HEK293 (cell line): ENCODE measurements at regions not wholly inside any gene's neighbourhood (a gene's known extent, or its start where the extent isn't known, plus 50 kb on each side); places are given as distances from the start of the nearest gene placed in this dataset.

Experiments
- CTCF ChIA-PET: fragments of 350-600 bp; formaldehyde crosslinking; extraction: SDS; loops from one replicate; lab custom pipeline; 2021; ENCODE audit warnings: antibody characterized with exemption; lab: Yijun Ruan, JAX
- POLR2A ChIA-PET: fragments of 300-600 bp; formaldehyde crosslinking; extraction: SDS; loops from one replicate; lab custom pipeline; 2020; ENCODE audit warnings: antibody characterized with exemption, inconsistent platforms; lab: Yijun Ruan, JAX
- H3K27ac ChIP-seq: fragments of 200-500 bp; sonication (Bioruptor generic); 2 replicates; pipeline ENCODE4 v1.5.1; 2014; ENCODE audit warnings: low read depth, low read length, control low read depth, inconsistent platforms; ENCODE audit errors: extremely low read depth
- H3K36me3 ChIP-seq, 2 experiments: fragments of 200-500 bp in 1 of 2; sonication (Bioruptor generic) in 1 of 2; 1 replicate in 1 of 2; 2 replicates in 1 of 2; pipeline ENCODE4 v1.5.1; 2014 to 2017; ENCODE audit warnings: inconsistent platforms in 2 of 2, low read length in 2 of 2; ENCODE audit not compliant: control insufficient read depth in 2 of 2, insufficient read depth in 1 of 2
- H3K4me1 ChIP-seq: fragments of 200-500 bp; sonication (Bioruptor generic); 2 replicates; pipeline ENCODE4 v1.5.1; 2014; ENCODE audit warnings: mild to moderate bottlenecking, low read length, inconsistent platforms; ENCODE audit not compliant: control insufficient read depth, insufficient read depth
- H3K4me3 ChIP-seq: 2 replicates; pipeline ENCODE4 v1.5.1; 2011; ENCODE audit warnings: low read depth, mild to moderate bottlenecking, control low read depth, low read length, moderate library complexity
- H3K9me3 ChIP-seq: fragments of 200-500 bp; sonication (Bioruptor generic); 2 replicates; pipeline ENCODE4 v1.5.1; 2014; ENCODE audit warnings: low read depth, low read length, inconsistent platforms; ENCODE audit not compliant: control insufficient read depth, insufficient read depth
- FEZF1 ChIP-seq: fragments of 450-650 bp; formaldehyde crosslinking; IDR thresholded peaks from 2 replicates; pipeline ENCODE4 v1.5.1; 2016; ENCODE audit warnings: missing biosample characterization, missing genetic modification characterization
- INSM2 ChIP-seq: fragments of 450-650 bp; formaldehyde crosslinking; IDR thresholded peaks from 2 replicates; pipeline ENCODE4 v1.5.1; 2016; ENCODE audit warnings: missing biosample characterization, missing genetic modification characterization
- KLF8 ChIP-seq: fragments of 450-650 bp; formaldehyde crosslinking; IDR thresholded peaks from 2 replicates; pipeline ENCODE4 v1.5.1; 2016; ENCODE audit warnings: missing biosample characterization, missing genetic modification characterization
- KLF9 ChIP-seq: fragments of 450-650 bp; formaldehyde crosslinking; IDR thresholded peaks from 2 replicates; pipeline ENCODE4 v1.5.1; 2016; ENCODE audit warnings: missing biosample characterization, missing genetic modification characterization, low read depth
- MZF1 ChIP-seq: fragments of 450-650 bp; formaldehyde crosslinking; IDR thresholded peaks from 2 replicates; pipeline ENCODE4 v1.5.1; 2017; ENCODE audit warnings: missing biosample characterization, missing genetic modification characterization, borderline replicate concordance
- TCF7L2 ChIP-seq: IDR thresholded peaks from 2 replicates; pipeline ENCODE4 v1.6.1; 2011; ENCODE audit warnings: low read depth, mild to moderate bottlenecking, inconsistent platforms, low read length, moderate library complexity, borderline replicate concordance
- YY1 ChIP-seq: fragments of 450-650 bp; formaldehyde crosslinking; IDR thresholded peaks from 2 replicates; pipeline ENCODE4 v1.5.1; 2018; ENCODE audit warnings: missing biosample characterization, missing genetic modification characterization
- YY2 ChIP-seq: fragments of 450-650 bp; formaldehyde crosslinking; IDR thresholded peaks from 2 replicates; pipeline ENCODE4 v1.5.1; 2016; ENCODE audit warnings: missing biosample characterization, missing genetic modification characterization
- ZBTB48 ChIP-seq: fragments of 450-650 bp; formaldehyde crosslinking; IDR thresholded peaks from 2 replicates; pipeline ENCODE4 v1.5.1; 2016; ENCODE audit warnings: missing biosample characterization, missing genetic modification characterization
- ZFHX2 ChIP-seq: fragments of 450-650 bp; formaldehyde crosslinking; conservative IDR thresholded peaks from 2 replicates; pipeline ENCODE4 v1.5.1; 2016; ENCODE audit warnings: missing biosample characterization, missing genetic modification characterization
- ZNF114 ChIP-seq: fragments of 450-650 bp; formaldehyde crosslinking; IDR thresholded peaks from 2 replicates; pipeline ENCODE4 v1.5.0; 2017; ENCODE audit warnings: missing biosample characterization, missing genetic modification characterization
- ZNF138 ChIP-seq: fragments of 450-650 bp; formaldehyde crosslinking; IDR thresholded peaks from 2 replicates; pipeline ENCODE4 v1.5.1; 2016; ENCODE audit warnings: missing biosample characterization, missing genetic modification characterization, borderline replicate concordance
- ZNF354C ChIP-seq: fragments of 450-650 bp; formaldehyde crosslinking; IDR thresholded peaks from 2 replicates; pipeline ENCODE4 v1.5.1; 2016; ENCODE audit warnings: missing biosample characterization, missing genetic modification characterization, low read depth, borderline replicate concordance
- ZNF521 ChIP-seq: fragments of 450-650 bp; formaldehyde crosslinking; IDR thresholded peaks from 2 replicates; pipeline ENCODE4 v1.5.1; 2017; ENCODE audit warnings: missing biosample characterization, mild to moderate bottlenecking, missing genetic modification characterization
- ZNF571 ChIP-seq: fragments of 450-650 bp; formaldehyde crosslinking; IDR thresholded peaks from 2 replicates; pipeline ENCODE4 v1.5.0; 2017; ENCODE audit warnings: missing biosample characterization, missing genetic modification characterization
- ZNF670 ChIP-seq: fragments of 450-650 bp; formaldehyde crosslinking; IDR thresholded peaks from 2 replicates; pipeline ENCODE4 v1.5.1; 2016; ENCODE audit warnings: missing biosample characterization, missing genetic modification characterization, low read depth
- ZNF677 ChIP-seq: fragments of 450-650 bp; IDR thresholded peaks from 2 replicates; pipeline ENCODE4 v1.5.0; 2018; ENCODE audit warnings: missing biosample characterization, mild to moderate bottlenecking, missing genetic modification characterization, moderate library complexity
- ZNF76 ChIP-seq: fragments of 450-650 bp; formaldehyde crosslinking; IDR thresholded peaks from 2 replicates; pipeline ENCODE4; 2016; ENCODE audit warnings: low read depth, missing biosample characterization, missing genetic modification characterization, borderline replicate concordance
- ZNF776 ChIP-seq: fragments of 450-650 bp; formaldehyde crosslinking; IDR thresholded peaks from 2 replicates; pipeline ENCODE4 v1.5.0; 2017; ENCODE audit warnings: missing biosample characterization, missing genetic modification characterization, borderline replicate concordance
- ZNF791 ChIP-seq: fragments of 450-650 bp; formaldehyde crosslinking; IDR thresholded peaks from 2 replicates; pipeline ENCODE4 v1.5.1; 2016; ENCODE audit warnings: missing biosample characterization, missing genetic modification characterization
- ZSCAN4 ChIP-seq: fragments of 450-650 bp; formaldehyde crosslinking; IDR thresholded peaks from 2 replicates; pipeline ENCODE4 v1.5.1; 2017; ENCODE audit warnings: missing biosample characterization, missing genetic modification characterization
- TF ChIP-seq, protein P1 (sequence below): sonication (generic); formaldehyde crosslinking; IDR thresholded peaks from 2 replicates; pipeline ENCODE4 v1.8.1; 2022; ENCODE audit warnings: mild to moderate bottlenecking, moderate library complexity, missing genetic modification reagents
- TF ChIP-seq, protein P2 (sequence below): fragments of 450-650 bp; formaldehyde crosslinking; IDR thresholded peaks from 2 replicates; pipeline ENCODE4 v1.5.1; 2016; ENCODE audit warnings: missing biosample characterization, missing genetic modification characterization, borderline replicate concordance
- TF ChIP-seq, protein P3 (sequence below): fragments of 450-650 bp; formaldehyde crosslinking; IDR thresholded peaks from 2 replicates; pipeline ENCODE4 v1.5.0; 2017; ENCODE audit warnings: missing biosample characterization, missing genetic modification characterization, borderline replicate concordance

DNA sequence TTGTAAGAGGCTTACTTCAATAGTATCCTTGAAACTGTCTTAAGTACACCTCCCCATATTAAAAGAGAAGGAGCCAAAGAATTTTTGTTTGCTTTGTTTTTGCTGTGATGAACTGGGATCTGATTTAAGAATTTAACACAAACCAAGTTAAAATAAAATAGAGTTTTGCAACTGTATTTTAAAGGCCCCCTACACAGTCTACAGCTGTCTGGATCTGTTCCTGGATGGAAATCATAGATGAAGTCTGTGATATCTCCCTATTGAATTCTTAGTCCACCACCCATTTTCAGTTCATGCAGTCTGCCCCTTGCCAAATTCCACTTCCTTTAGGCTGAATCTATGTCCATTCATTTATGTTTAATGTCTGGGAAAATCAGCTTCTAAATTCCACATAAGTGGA lies 169.8 kb upstream of the MEOX2 start:
- H3K27ac ChIP-seq, result no peak overlapping the region
- ChIA-PET CTCF (no interaction called here), POLR2A (no interaction called here)
- H3K4me3 ChIP-seq, result no peak overlapping the region
- H3K36me3 ChIP-seq, result no peaks in the 10 kb centered on the region
- H3K4me1 ChIP-seq, result no peaks in the 10 kb centered on the region
- no peaks in the 10 kb centered on the region for H3K9me3 ChIP-seq
- no peak for TF ChIP-seq KLF9
- no peak for TF ChIP-seq FEZF1 (tag by site-specific recombination)
- TF ChIP-seq ZNF677 (tag by site-specific recombination), result no peak
- TF ChIP-seq ZBTB48 (tag by site-specific recombination), result no peak
- no peak for TF ChIP-seq ZNF76 (tag by site-specific recombination)
- TF ChIP-seq ZNF114 (tag by site-specific recombination), result no peak
- no peak for TF ChIP-seq YY2 (tag by site-specific recombination)
- no peak for TF ChIP-seq ZNF776 (tag by site-specific recombination)
- TF ChIP-seq ZNF791 (tag by site-specific recombination), result no peak
- TF ChIP-seq MZF1 (tag by site-specific recombination), result no peak
- TF ChIP-seq ZSCAN4 (tag by site-specific recombination), result no peak
- no peak for TF ChIP-seq ZNF571 (tag by site-specific recombination)
- TF ChIP-seq, protein P1, sequence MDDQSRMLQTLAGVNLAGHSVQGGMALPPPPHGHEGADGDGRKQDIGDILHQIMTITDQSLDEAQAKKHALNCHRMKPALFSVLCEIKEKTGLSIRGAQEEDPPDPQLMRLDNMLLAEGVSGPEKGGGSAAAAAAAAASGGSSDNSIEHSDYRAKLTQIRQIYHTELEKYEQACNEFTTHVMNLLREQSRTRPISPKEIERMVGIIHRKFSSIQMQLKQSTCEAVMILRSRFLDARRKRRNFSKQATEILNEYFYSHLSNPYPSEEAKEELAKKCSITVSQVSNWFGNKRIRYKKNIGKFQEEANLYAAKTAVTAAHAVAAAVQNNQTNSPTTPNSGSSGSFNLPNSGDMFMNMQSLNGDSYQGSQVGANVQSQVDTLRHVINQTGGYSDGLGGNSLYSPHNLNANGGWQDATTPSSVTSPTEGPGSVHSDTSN (CRISPR knock-in tag), result no peak

- POLR2A ChIA-PET, result no interaction called here
- H3K4me1 ChIP-seq, result no peaks in the 10 kb centered on the region
- no peaks in the 10 kb centered on the region for H3K9me3 ChIP-seq
- TF ChIP-seq TCF7L2 (peak; percentile 47; the same call in 1 of the 2 replicates), ZNF521 (tag by site-specific recombination) (no peak)
- H3K36me3 ChIP-seq, result no peaks in the 10 kb centered on the region
- no peak overlapping the region for H3K27ac ChIP-seq
- CTCF ChIA-PET, result no interaction called here
- no peak overlapping the region for H3K4me3 ChIP-seq
These were observed 169.1 kb upstream of the MEOX2 start for GRCh38 chr7:15855525-15856109.

DNA sequence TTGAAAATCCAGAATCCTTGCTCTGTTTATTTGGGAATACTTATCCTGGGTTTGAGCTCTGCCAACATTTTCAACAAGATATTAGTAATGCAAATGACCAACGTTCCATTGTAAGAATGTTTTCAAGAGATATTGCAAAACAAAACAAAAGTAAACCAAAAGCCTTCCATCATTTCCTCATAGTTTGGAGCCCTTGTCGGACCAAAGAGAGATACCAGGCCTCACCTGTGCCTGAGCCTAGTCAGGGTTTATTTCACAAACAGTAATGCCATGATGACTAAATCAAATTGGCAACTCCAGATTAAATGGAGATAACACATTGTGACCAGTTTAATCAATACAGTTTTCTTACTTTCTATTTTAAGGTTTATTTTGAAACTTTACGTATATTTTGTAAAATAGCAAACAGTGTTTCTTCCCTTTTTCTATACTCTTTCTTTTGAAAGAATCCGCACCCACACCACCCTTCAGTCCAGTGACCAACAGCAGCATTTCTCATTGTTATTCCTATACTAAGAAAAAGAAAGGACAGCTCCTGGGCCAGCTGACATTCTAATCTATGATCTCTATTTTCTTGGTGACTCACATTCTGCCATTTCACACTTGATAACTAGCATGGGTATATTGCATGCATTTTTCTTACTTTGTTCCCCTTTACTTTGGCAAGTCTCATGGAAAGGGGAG lies 168.5 kb upstream of the MEOX2 start:
- H3K4me3 ChIP-seq, result no peak overlapping the region
- ChIA-PET POLR2A (no interaction called here), CTCF (no interaction called here)
- H3K4me1 ChIP-seq, result no peaks in the 10 kb centered on the region
- no peaks in the 10 kb centered on the region for H3K9me3 ChIP-seq
- H3K36me3 ChIP-seq, result no peaks in the 10 kb centered on the region
- H3K27ac ChIP-seq, result no peak overlapping the region
- TF ChIP-seq YY1 (tag by site-specific recombination) (no peak), ZNF670 (tag by site-specific recombination) (no peak), KLF8 (tag by site-specific recombination) (no peak), ZNF354C (no peak), ZNF138 (tag by site-specific recombination) (no peak), ZFHX2 (tag by site-specific recombination) (no peak), INSM2 (tag by site-specific recombination) (no peak)
- TF ChIP-seq, protein P2, sequence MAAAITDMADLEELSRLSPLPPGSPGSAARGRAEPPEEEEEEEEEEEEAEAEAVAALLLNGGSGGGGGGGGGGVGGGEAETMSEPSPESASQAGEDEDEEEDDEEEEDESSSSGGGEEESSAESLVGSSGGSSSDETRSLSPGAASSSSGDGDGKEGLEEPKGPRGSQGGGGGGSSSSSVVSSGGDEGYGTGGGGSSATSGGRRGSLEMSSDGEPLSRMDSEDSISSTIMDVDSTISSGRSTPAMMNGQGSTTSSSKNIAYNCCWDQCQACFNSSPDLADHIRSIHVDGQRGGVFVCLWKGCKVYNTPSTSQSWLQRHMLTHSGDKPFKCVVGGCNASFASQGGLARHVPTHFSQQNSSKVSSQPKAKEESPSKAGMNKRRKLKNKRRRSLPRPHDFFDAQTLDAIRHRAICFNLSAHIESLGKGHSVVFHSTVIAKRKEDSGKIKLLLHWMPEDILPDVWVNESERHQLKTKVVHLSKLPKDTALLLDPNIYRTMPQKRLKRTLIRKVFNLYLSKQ (tag by site-specific recombination), result no peak
- TF ChIP-seq, protein P3, sequence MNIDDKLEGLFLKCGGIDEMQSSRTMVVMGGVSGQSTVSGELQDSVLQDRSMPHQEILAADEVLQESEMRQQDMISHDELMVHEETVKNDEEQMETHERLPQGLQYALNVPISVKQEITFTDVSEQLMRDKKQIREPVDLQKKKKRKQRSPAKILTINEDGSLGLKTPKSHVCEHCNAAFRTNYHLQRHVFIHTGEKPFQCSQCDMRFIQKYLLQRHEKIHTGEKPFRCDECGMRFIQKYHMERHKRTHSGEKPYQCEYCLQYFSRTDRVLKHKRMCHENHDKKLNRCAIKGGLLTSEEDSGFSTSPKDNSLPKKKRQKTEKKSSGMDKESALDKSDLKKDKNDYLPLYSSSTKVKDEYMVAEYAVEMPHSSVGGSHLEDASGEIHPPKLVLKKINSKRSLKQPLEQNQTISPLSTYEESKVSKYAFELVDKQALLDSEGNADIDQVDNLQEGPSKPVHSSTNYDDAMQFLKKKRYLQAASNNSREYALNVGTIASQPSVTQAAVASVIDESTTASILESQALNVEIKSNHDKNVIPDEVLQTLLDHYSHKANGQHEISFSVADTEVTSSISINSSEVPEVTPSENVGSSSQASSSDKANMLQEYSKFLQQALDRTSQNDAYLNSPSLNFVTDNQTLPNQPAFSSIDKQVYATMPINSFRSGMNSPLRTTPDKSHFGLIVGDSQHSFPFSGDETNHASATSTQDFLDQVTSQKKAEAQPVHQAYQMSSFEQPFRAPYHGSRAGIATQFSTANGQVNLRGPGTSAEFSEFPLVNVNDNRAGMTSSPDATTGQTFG, result no peak
